Cardiac muscle cell (in vitro differentiated cells and primary cell): ENCODE measurements at regions not wholly inside any gene's neighbourhood (a gene's known extent, or its start where the extent isn't known, plus 50 kb on each side); places are given as distances from the start of the nearest gene placed in this dataset.
A peak's percentile ranks its signal among the peaks of the same experiment; 100 is the strongest.

Experiments used
- DNase-seq, 2 donors: peaks; one replicate each; pipeline versions ENCODE4 v3.0.0 to v3.0.0-alpha.2; 2010 to 2017; ENCODE audit warnings: low read depth in 1 of 2, low spot score in 1 of 2
- H3K27ac ChIP-seq: fragments of 200-600 bp; sonication (generic); 2 replicates; pipeline ENCODE4 v1.5.1; 2016
- H3K27me3 ChIP-seq: fragments of 200-600 bp; sonication (generic); 2 replicates; pipeline ENCODE4 v1.6.0; 2016; ENCODE audit warnings: control low read depth
- H3K36me3 ChIP-seq: fragments of 200-600 bp; sonication (generic); 2 replicates; pipeline ENCODE4 v1.5.1; 2016; ENCODE audit warnings: control low read depth
- H3K4me1 ChIP-seq: fragments of 200-600 bp; sonication (generic); 2 replicates; pipeline ENCODE4 v1.8.1; 2017; ENCODE audit warnings: low read depth, mild to moderate bottlenecking, mixed run types
- H3K4me3 ChIP-seq: fragments of 200-600 bp; sonication (generic); 2 replicates; pipeline ENCODE4 v1.5.1; 2016; ENCODE audit warnings: mild to moderate bottlenecking
- H3K9me3 ChIP-seq: fragments of 200-600 bp; sonication (generic); 2 replicates; pipeline ENCODE4 v1.5.1; 2017; ENCODE audit warnings: low read depth, mild to moderate bottlenecking, control low read depth
- TF ChIP-seq, protein P1 (sequence below): IDR thresholded peaks from 2 replicates; pipeline ENCODE4 v1.5.1; 2012; ENCODE audit warnings: low read depth, mild to moderate bottlenecking, low read length

GRCh38 chr11:121721448-121721847, 268.7 kb upstream of the SORL1-AS1 start:
- H3K36me3 ChIP-seq = no peaks in the 10 kb centered on the region
- H3K9me3 ChIP-seq = no peaks in the 10 kb centered on the region
- DNase-seq = no peak
- TF ChIP-seq, protein P1, sequence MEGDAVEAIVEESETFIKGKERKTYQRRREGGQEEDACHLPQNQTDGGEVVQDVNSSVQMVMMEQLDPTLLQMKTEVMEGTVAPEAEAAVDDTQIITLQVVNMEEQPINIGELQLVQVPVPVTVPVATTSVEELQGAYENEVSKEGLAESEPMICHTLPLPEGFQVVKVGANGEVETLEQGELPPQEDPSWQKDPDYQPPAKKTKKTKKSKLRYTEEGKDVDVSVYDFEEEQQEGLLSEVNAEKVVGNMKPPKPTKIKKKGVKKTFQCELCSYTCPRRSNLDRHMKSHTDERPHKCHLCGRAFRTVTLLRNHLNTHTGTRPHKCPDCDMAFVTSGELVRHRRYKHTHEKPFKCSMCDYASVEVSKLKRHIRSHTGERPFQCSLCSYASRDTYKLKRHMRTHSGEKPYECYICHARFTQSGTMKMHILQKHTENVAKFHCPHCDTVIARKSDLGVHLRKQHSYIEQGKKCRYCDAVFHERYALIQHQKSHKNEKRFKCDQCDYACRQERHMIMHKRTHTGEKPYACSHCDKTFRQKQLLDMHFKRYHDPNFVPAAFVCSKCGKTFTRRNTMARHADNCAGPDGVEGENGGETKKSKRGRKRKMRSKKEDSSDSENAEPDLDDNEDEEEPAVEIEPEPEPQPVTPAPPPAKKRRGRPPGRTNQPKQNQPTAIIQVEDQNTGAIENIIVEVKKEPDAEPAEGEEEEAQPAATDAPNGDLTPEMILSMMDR = no peak
- no peak overlapping the region for H3K27ac ChIP-seq
- no peak overlapping the region for H3K4me3 ChIP-seq
- no peaks in the 10 kb centered on the region for H3K4me1 ChIP-seq
- H3K27me3 ChIP-seq = no peaks in the 10 kb centered on the region

DNA sequence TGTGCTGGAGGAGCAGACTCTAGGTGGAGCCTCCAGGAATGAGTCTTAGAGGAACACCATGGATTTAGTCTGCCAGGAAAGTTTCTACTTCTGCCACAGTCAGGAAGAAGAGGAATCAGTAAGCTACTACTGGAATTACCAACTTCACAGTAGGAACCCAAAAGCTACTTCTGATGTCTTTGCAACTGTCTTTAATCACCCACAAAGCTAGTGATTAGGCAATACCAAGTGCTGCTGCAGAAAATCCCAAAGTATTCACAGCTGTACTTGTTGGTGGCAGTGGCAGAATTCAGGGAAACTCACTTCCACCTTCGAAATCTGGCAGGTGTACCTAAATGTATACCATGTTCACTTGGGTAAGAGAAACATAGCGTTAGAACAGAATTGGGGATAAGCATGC, 264.5 kb upstream of the SORL1-AS1 start:
- no peaks in the 10 kb centered on the region for H3K36me3 ChIP-seq
- no peak for DNase-seq
- no peak overlapping the region for H3K27ac ChIP-seq
- no peak overlapping the region for H3K4me3 ChIP-seq
- TF ChIP-seq, protein P1 = no peak
- no peaks in the 10 kb centered on the region for H3K9me3 ChIP-seq
- H3K4me1 ChIP-seq = no peaks in the 10 kb centered on the region
- H3K27me3 ChIP-seq = no peaks in the 10 kb centered on the region

- DNase-seq = peak in 1 of 2 donors; percentile 17
- Histone ChIP-seq H3K9me3 (no peaks in the 10 kb centered on the region), H3K27me3 (no peaks in the 10 kb centered on the region), H3K4me3 (no peak overlapping the region), H3K36me3 (no peaks in the 10 kb centered on the region), H3K4me1 (no peaks in the 10 kb centered on the region), H3K27ac (no peak overlapping the region)
- TF ChIP-seq, protein P1 = no peak
These were observed 263.3 kb upstream of the SORL1-AS1 start for GRCh38 chr11:121716060-121716459.

GRCh38 chr11:121715405-121715804, 262.6 kb upstream of the SORL1-AS1 start:
- H3K27me3 ChIP-seq = no peaks in the 10 kb centered on the region
- no peak overlapping the region for H3K27ac ChIP-seq
- TF ChIP-seq, protein P1 = no peak
- H3K4me3 ChIP-seq = no peak overlapping the region
- no peaks in the 10 kb centered on the region for H3K9me3 ChIP-seq
- H3K4me1 ChIP-seq = no peaks in the 10 kb centered on the region
- no peak for DNase-seq
- H3K36me3 ChIP-seq = no peaks in the 10 kb centered on the region

GRCh38 chr11:121714351-121714750, 261.6 kb upstream of the SORL1-AS1 start:
- TF ChIP-seq, protein P1 = no peak
- Histone ChIP-seq H3K4me3 (no peak overlapping the region), H3K4me1 (no peaks in the 10 kb centered on the region), H3K27ac (no peak overlapping the region), H3K9me3 (no peaks in the 10 kb centered on the region), H3K27me3 (no peaks in the 10 kb centered on the region), H3K36me3 (no peaks in the 10 kb centered on the region)
- no peak for DNase-seq

- no peak overlapping the region for H3K4me3 ChIP-seq
- H3K27ac ChIP-seq = no peak overlapping the region
- H3K4me1 ChIP-seq = no peaks in the 10 kb centered on the region
- no peaks in the 10 kb centered on the region for H3K27me3 ChIP-seq
- no peaks in the 10 kb centered on the region for H3K9me3 ChIP-seq
- no peaks in the 10 kb centered on the region for H3K36me3 ChIP-seq
- DNase-seq = no peak
- TF ChIP-seq, protein P1 = no peak
These were observed 259.2 kb upstream of the SORL1-AS1 start for GRCh38 chr11:121711939-121712338.
